A673 (cell line): ENCODE measurements at regions not wholly inside any gene's neighbourhood (a gene's known extent, or its start where the extent isn't known, plus 50 kb on each side); places are given as distances from the start of the nearest gene placed in this dataset.

Experiments used
- BruUV-seq: library from RNA; stranded (reverse); fragments of 400-500 nt; replicated peaks from 2 replicates; lab custom pipeline; 2021; lab: Mats Ljungman, UMichigan
- CTCF ChIA-PET: fragments of 300-600 bp; sonication (Branson Sonifier 250); formaldehyde crosslinking; loops from one replicate; lab custom pipeline; 2022; ENCODE audit warnings: antibody characterized with exemption; lab: Charles Lee
- POLR2A ChIA-PET: fragments of 300-600 bp; sonication (Branson Sonifier 250); formaldehyde crosslinking; loops from one replicate; lab custom pipeline; 2022; ENCODE audit warnings: antibody characterized with exemption; ENCODE audit not compliant: low non-redundant PET; lab: Charles Lee
- DNase-seq: peaks from one replicate; pipeline ENCODE4 v3.0.0-alpha.2; 2015; ENCODE audit warnings: low spot score
- H3K27ac ChIP-seq: fragments of 200-600 bp; sonication (generic); 2 replicates; pipeline ENCODE4 v1.5.1; 2016; ENCODE audit warnings: mixed run types, low read depth, mild to moderate bottlenecking, mixed read lengths, antibody characterized with exemption, low read length; ENCODE audit not compliant: poor library complexity, severe bottlenecking
- H3K27me3 ChIP-seq: fragments of 200-600 bp; sonication (generic); replicated peaks from 2 replicates; pipeline ENCODE4 v1.6.1; 2017; ENCODE audit warnings: mixed run types, low read depth, mild to moderate bottlenecking, mixed read lengths, antibody characterized with exemption, low read length; ENCODE audit not compliant: insufficient read depth, poor library complexity
- H3K36me3 ChIP-seq: fragments of 200-600 bp; sonication (generic); 2 replicates; pipeline ENCODE4 v1.6.1; 2016; ENCODE audit warnings: mixed run types, mild to moderate bottlenecking, mixed read lengths, antibody characterized with exemption, low read length; ENCODE audit not compliant: insufficient read depth, poor library complexity, severe bottlenecking
- H3K4me1 ChIP-seq: fragments of 200-600 bp; sonication (generic); 2 replicates; pipeline ENCODE4 v1.6.1; 2017; ENCODE audit warnings: mixed run types, mild to moderate bottlenecking, mixed read lengths, antibody characterized with exemption, low read length; ENCODE audit not compliant: insufficient read depth, poor library complexity, severe bottlenecking
- H3K4me3 ChIP-seq: fragments of 200-600 bp; sonication (generic); 2 replicates; pipeline ENCODE4 v1.5.1; 2016; ENCODE audit warnings: low read depth, mixed run types, mild to moderate bottlenecking, mixed read lengths, low read length; ENCODE audit not compliant: poor library complexity, severe bottlenecking
- H3K9me3 ChIP-seq: fragments of 200-600 bp; sonication (generic); 2 replicates; pipeline ENCODE4 v1.6.1; 2016; ENCODE audit warnings: mixed run types, low read depth, mild to moderate bottlenecking, mixed read lengths, antibody characterized with exemption, low read length; ENCODE audit not compliant: poor library complexity, severe bottlenecking
- EZH2 ChIP-seq: fragments of 200-600 bp; sonication (generic); IDR thresholded peaks from 2 replicates; pipeline ENCODE4 v1.6.1; 2017; ENCODE audit warnings: borderline replicate concordance, low read depth, mild to moderate bottlenecking, mixed read lengths, antibody characterized with exemption, low read length; ENCODE audit not compliant: poor library complexity, severe bottlenecking
- intact Hi-C: fragments of 100-400 bp; cut with micrococcal nuclease; formaldehyde crosslinking; loops from one replicate; pipeline ENCODE4 v1.10.0; 2022; ENCODE audit not compliant: unreplicated experiment
- TF ChIP-seq, protein P1 (sequence below): fragments of 300-800, 200-600 bp; sonication (generic); conservative IDR thresholded peaks from 2 replicates; pipeline ENCODE4 v1.5.1; 2017; ENCODE audit warnings: low read depth, mild to moderate bottlenecking, antibody characterized with exemption, low read length, moderate library complexity, mixed read lengths

- no peak overlapping the region for H3K27ac ChIP-seq
- TF ChIP-seq, protein P1, sequence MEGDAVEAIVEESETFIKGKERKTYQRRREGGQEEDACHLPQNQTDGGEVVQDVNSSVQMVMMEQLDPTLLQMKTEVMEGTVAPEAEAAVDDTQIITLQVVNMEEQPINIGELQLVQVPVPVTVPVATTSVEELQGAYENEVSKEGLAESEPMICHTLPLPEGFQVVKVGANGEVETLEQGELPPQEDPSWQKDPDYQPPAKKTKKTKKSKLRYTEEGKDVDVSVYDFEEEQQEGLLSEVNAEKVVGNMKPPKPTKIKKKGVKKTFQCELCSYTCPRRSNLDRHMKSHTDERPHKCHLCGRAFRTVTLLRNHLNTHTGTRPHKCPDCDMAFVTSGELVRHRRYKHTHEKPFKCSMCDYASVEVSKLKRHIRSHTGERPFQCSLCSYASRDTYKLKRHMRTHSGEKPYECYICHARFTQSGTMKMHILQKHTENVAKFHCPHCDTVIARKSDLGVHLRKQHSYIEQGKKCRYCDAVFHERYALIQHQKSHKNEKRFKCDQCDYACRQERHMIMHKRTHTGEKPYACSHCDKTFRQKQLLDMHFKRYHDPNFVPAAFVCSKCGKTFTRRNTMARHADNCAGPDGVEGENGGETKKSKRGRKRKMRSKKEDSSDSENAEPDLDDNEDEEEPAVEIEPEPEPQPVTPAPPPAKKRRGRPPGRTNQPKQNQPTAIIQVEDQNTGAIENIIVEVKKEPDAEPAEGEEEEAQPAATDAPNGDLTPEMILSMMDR: no peak
- TF ChIP-seq EZH2: no peak
- H3K4me3 ChIP-seq: no peak overlapping the region
- no peaks in the 10 kb centered on the region for H3K4me1 ChIP-seq
- BruUV-seq: no TSS peak
- intact Hi-C loops: no loop called here
- POLR2A ChIA-PET: no interaction called here
- CTCF ChIA-PET: no interaction called here
- H3K9me3 ChIP-seq: no peaks in the 10 kb centered on the region
- no peaks in the 10 kb centered on the region for H3K27me3 ChIP-seq
- H3K36me3 ChIP-seq: no peaks in the 10 kb centered on the region
- no peak for DNase-seq
Measured at GRCh38 chr6:22709803-22710202, 140.4 kb downstream of the HDGFL1 start.

GRCh38 chr6:22716721-22717120 lies 147.4 kb downstream of the HDGFL1 start:
- no peak for DNase-seq
- intact Hi-C loops: no loop called here
- BruUV-seq: no TSS peak
- H3K4me3 ChIP-seq: no peak overlapping the region
- ChIA-PET CTCF (no interaction called here), POLR2A (no interaction called here)
- TF ChIP-seq EZH2: no peak
- TF ChIP-seq, protein P1: no peak
- no peaks in the 10 kb centered on the region for H3K9me3 ChIP-seq
- no peak overlapping the region for H3K27ac ChIP-seq
- no peaks in the 10 kb centered on the region for H3K36me3 ChIP-seq
- H3K27me3 ChIP-seq: no peaks in the 10 kb centered on the region
- no peaks in the 10 kb centered on the region for H3K4me1 ChIP-seq

DNA sequence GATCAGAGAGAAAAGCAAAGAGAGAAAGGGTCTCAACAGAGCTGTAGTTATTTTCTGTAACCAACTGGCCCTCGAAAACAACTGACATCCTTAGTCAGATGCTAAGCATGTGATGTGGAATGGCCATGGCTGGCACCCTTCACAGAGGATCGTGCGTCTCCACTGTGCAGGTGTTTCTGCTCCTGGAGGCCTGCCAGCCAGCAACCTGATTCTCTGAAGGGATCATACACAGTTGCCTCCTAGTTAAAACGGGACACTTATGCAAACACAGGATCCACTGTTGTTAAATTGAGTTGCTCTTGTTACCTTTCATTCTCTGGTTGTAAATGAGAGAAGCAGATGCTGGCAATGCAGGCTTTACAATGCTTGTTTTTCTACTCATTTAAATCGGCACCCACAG lies 148.5 kb downstream of the HDGFL1 start:
- H3K27ac ChIP-seq: no peak overlapping the region
- ChIA-PET CTCF (no interaction called here), POLR2A (no interaction called here)
- no peaks in the 10 kb centered on the region for H3K9me3 ChIP-seq
- no TSS peak for BruUV-seq
- DNase-seq: no peak
- no peaks in the 10 kb centered on the region for H3K36me3 ChIP-seq
- H3K4me3 ChIP-seq: no peak overlapping the region
- H3K4me1 ChIP-seq: no peaks in the 10 kb centered on the region
- no peak for TF ChIP-seq EZH2
- TF ChIP-seq, protein P1: no peak
- H3K27me3 ChIP-seq: no peaks in the 10 kb centered on the region
- intact Hi-C loops: no loop called here

GRCh38 chr6:22722913-22723312 lies 153.5 kb downstream of the HDGFL1 start:
- H3K27ac ChIP-seq: no peak overlapping the region
- no peaks in the 10 kb centered on the region for H3K9me3 ChIP-seq
- no peak overlapping the region for H3K4me3 ChIP-seq
- H3K27me3 ChIP-seq: no peaks in the 10 kb centered on the region
- H3K36me3 ChIP-seq: no peaks in the 10 kb centered on the region
- intact Hi-C loops: no loop called here
- DNase-seq: no peak
- ChIA-PET CTCF (no interaction called here), POLR2A (no interaction called here)
- no peaks in the 10 kb centered on the region for H3K4me1 ChIP-seq
- no TSS peak for BruUV-seq
- no peak for TF ChIP-seq EZH2
- TF ChIP-seq, protein P1: no peak
